Neural cell (in vitro differentiated cells): ENCODE measurements at regions not wholly inside any gene's neighbourhood (a gene's known extent, or its start where the extent isn't known, plus 50 kb on each side); places are given as distances from the start of the nearest gene placed in this dataset.

Experiments
- EP300 ChIP-seq: fragments of 450-650 bp; conservative IDR thresholded peaks from 2 replicates; pipeline ENCODE4 v1.6.1; 2014; ENCODE audit warnings: antibody characterized with exemption, mild to moderate bottlenecking, moderate library complexity; ENCODE audit not compliant: poor library complexity, severe bottlenecking
- EZH2 ChIP-seq: fragments of 200-600, 300-800 bp; shearing (Covaris generic), sonication (generic); IDR thresholded peaks from 2 replicates; pipeline ENCODE4 v1.6.1; 2014; ENCODE audit warnings: antibody characterized with exemption, low read length, borderline replicate concordance, mild to moderate bottlenecking; ENCODE audit not compliant: insufficient read depth, poor library complexity, severe bottlenecking
- MXI1 ChIP-seq: fragments of 450-650 bp; conservative IDR thresholded peaks from 2 replicates; pipeline ENCODE4 v1.6.1; 2014; ENCODE audit warnings: antibody characterized with exemption, mild to moderate bottlenecking; ENCODE audit not compliant: poor library complexity, severe bottlenecking
- POLR2AphosphoS5 ChIP-seq: IDR thresholded peaks from 2 replicates; pipeline ENCODE4 v1.6.1; 2012
- RAD21 ChIP-seq: fragments of 450-650 bp; conservative IDR thresholded peaks from 2 replicates; pipeline ENCODE4 v1.6.1; 2014; ENCODE audit warnings: antibody characterized with exemption, mild to moderate bottlenecking, moderate library complexity
- TAF1 ChIP-seq: IDR thresholded peaks from 2 replicates; pipeline ENCODE4 v1.6.1; 2012; ENCODE audit warnings: low read depth
- TF ChIP-seq, protein P1 (sequence below): fragments of 450-650 bp; IDR thresholded peaks from 2 replicates; pipeline ENCODE4 v1.5.1; 2014; ENCODE audit warnings: antibody characterized with exemption, mild to moderate bottlenecking, moderate library complexity; ENCODE audit not compliant: poor library complexity, severe bottlenecking
- TF ChIP-seq, protein P2 (sequence below): IDR thresholded peaks from 2 replicates; pipeline ENCODE4 v1.6.1; 2012; ENCODE audit warnings: borderline replicate concordance

DNA sequence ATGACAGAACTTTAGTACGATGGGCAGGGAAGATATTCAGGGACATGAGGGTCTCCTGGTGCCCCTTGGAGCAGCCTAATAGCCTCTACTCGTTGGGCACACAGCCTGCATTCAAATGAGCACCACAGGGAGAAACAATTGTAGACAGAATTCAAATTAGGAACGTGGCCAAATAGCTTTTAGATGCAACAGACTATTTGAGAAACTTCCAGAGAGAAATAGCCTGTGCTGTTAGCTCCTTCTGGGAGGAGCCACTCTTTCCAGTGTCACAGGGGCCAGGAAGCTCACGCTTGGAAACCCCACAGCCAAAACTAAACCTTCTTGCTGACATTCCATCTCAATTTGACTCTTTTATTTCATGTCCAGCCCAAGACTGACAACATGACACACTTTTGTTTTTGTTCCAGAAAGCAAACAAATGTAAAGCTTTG lies 114.5 kb downstream of the RPAP3 start:
- TF ChIP-seq, protein P1, sequence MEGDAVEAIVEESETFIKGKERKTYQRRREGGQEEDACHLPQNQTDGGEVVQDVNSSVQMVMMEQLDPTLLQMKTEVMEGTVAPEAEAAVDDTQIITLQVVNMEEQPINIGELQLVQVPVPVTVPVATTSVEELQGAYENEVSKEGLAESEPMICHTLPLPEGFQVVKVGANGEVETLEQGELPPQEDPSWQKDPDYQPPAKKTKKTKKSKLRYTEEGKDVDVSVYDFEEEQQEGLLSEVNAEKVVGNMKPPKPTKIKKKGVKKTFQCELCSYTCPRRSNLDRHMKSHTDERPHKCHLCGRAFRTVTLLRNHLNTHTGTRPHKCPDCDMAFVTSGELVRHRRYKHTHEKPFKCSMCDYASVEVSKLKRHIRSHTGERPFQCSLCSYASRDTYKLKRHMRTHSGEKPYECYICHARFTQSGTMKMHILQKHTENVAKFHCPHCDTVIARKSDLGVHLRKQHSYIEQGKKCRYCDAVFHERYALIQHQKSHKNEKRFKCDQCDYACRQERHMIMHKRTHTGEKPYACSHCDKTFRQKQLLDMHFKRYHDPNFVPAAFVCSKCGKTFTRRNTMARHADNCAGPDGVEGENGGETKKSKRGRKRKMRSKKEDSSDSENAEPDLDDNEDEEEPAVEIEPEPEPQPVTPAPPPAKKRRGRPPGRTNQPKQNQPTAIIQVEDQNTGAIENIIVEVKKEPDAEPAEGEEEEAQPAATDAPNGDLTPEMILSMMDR, result no peak
- TF ChIP-seq EZH2, result no peak
- no peak for TF ChIP-seq EP300
- TF ChIP-seq TAF1, result no peak
- TF ChIP-seq POLR2AphosphoS5, result no peak
- TF ChIP-seq, protein P2, sequence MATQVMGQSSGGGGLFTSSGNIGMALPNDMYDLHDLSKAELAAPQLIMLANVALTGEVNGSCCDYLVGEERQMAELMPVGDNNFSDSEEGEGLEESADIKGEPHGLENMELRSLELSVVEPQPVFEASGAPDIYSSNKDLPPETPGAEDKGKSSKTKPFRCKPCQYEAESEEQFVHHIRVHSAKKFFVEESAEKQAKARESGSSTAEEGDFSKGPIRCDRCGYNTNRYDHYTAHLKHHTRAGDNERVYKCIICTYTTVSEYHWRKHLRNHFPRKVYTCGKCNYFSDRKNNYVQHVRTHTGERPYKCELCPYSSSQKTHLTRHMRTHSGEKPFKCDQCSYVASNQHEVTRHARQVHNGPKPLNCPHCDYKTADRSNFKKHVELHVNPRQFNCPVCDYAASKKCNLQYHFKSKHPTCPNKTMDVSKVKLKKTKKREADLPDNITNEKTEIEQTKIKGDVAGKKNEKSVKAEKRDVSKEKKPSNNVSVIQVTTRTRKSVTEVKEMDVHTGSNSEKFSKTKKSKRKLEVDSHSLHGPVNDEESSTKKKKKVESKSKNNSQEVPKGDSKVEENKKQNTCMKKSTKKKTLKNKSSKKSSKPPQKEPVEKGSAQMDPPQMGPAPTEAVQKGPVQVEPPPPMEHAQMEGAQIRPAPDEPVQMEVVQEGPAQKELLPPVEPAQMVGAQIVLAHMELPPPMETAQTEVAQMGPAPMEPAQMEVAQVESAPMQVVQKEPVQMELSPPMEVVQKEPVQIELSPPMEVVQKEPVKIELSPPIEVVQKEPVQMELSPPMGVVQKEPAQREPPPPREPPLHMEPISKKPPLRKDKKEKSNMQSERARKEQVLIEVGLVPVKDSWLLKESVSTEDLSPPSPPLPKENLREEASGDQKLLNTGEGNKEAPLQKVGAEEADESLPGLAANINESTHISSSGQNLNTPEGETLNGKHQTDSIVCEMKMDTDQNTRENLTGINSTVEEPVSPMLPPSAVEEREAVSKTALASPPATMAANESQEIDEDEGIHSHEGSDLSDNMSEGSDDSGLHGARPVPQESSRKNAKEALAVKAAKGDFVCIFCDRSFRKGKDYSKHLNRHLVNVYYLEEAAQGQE, result no peak
- no peak for TF ChIP-seq RAD21
- TF ChIP-seq MXI1, result no peak
